GM23338 (cell line): ENCODE measurements at regions not wholly inside any gene's neighbourhood (a gene's known extent, or its start where the extent isn't known, plus 50 kb on each side); places are given as distances from the start of the nearest gene placed in this dataset. TPM values are rescaled to one million over a fixed set of nuclear protein-coding genes. Genes with fewer than 3 reads are reported as not detected.

Source experiments
- small RNA-seq: library from RNA; depleted of rRNA; stranded (forward); fragments of <200 nt; gene quantifications from one replicate; pipeline ENCODE3, GENCODE V24; 2014; ENCODE audit warnings: low replicate concordance

Small RNAs in the stretch of these regions (small RNA-seq; reads per million reads assigned to genes)
- not detected for gene RF00019
